ENCODE measurements at regions not wholly inside any gene's neighbourhood (a gene's known extent, or its start where the extent isn't known, plus 50 kb on each side); places are given as distances from the start of the nearest gene placed in this dataset.

DNA sequence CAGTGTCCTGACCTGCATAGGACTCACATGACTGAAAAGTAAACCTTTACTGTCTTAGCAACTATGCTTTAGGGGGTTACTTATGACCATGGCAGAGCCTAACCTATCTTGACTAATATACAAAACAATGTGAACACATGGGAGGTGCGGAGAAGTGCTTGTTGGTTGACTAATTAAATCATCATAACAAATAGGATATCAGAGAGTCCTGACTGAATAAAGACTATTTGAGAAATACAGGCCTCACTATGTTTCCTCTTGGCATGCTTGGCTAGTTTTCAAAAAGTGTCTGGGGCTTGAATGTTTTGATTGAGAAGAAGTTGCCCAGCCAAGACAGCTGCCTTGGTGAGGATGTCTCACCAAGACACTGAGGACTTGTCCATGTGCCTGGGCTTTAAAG lies 104.4 kb upstream of the PHYHIPL start:
- H3K27me3 ChIP-seq (ENCODE audit: insufficient read depth), result no peaks in the 10 kb centered on the region
- H3K4me3 Mint-ChIP-seq, result no peak overlapping the region
- no peaks in the 10 kb centered on the region for H4K20me1 ChIP-seq (replicated peaks; ENCODE audit: insufficient read depth)
- H3K9me3 Mint-ChIP-seq, result no peaks in the 10 kb centered on the region
- H3K9me2 ChIP-seq (ENCODE audit: insufficient read depth), result peaks cover 14% of the 10 kb centered on the region; the same call in 1 of the 2 replicates
- TF ChIP-seq ZNF114 (CRISPR knock-in tag; IDR thresholded peaks at IDR 0.05) (no peak), CREB1 (CRISPR knock-in tag; IDR thresholded peaks at IDR 0.05; ENCODE audit: low read depth) (no peak), EZH2phosphoT487 (IDR thresholded peaks at IDR 0.05; ENCODE audit: unreplicated experiment) (no peak), NANOG (IDR thresholded peaks at IDR 0.05; ENCODE audit: borderline replicate concordance) (no peak), EZH2 (IDR thresholded peaks at IDR 0.05; ENCODE audit: low read depth, unreplicated experiment) (no peak)
- TF ChIP-seq, protein P1, sequence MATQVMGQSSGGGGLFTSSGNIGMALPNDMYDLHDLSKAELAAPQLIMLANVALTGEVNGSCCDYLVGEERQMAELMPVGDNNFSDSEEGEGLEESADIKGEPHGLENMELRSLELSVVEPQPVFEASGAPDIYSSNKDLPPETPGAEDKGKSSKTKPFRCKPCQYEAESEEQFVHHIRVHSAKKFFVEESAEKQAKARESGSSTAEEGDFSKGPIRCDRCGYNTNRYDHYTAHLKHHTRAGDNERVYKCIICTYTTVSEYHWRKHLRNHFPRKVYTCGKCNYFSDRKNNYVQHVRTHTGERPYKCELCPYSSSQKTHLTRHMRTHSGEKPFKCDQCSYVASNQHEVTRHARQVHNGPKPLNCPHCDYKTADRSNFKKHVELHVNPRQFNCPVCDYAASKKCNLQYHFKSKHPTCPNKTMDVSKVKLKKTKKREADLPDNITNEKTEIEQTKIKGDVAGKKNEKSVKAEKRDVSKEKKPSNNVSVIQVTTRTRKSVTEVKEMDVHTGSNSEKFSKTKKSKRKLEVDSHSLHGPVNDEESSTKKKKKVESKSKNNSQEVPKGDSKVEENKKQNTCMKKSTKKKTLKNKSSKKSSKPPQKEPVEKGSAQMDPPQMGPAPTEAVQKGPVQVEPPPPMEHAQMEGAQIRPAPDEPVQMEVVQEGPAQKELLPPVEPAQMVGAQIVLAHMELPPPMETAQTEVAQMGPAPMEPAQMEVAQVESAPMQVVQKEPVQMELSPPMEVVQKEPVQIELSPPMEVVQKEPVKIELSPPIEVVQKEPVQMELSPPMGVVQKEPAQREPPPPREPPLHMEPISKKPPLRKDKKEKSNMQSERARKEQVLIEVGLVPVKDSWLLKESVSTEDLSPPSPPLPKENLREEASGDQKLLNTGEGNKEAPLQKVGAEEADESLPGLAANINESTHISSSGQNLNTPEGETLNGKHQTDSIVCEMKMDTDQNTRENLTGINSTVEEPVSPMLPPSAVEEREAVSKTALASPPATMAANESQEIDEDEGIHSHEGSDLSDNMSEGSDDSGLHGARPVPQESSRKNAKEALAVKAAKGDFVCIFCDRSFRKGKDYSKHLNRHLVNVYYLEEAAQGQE (IDR thresholded peaks at IDR 0.05; ENCODE audit: unreplicated experiment), result no peak
- TF ChIP-seq, protein P2, sequence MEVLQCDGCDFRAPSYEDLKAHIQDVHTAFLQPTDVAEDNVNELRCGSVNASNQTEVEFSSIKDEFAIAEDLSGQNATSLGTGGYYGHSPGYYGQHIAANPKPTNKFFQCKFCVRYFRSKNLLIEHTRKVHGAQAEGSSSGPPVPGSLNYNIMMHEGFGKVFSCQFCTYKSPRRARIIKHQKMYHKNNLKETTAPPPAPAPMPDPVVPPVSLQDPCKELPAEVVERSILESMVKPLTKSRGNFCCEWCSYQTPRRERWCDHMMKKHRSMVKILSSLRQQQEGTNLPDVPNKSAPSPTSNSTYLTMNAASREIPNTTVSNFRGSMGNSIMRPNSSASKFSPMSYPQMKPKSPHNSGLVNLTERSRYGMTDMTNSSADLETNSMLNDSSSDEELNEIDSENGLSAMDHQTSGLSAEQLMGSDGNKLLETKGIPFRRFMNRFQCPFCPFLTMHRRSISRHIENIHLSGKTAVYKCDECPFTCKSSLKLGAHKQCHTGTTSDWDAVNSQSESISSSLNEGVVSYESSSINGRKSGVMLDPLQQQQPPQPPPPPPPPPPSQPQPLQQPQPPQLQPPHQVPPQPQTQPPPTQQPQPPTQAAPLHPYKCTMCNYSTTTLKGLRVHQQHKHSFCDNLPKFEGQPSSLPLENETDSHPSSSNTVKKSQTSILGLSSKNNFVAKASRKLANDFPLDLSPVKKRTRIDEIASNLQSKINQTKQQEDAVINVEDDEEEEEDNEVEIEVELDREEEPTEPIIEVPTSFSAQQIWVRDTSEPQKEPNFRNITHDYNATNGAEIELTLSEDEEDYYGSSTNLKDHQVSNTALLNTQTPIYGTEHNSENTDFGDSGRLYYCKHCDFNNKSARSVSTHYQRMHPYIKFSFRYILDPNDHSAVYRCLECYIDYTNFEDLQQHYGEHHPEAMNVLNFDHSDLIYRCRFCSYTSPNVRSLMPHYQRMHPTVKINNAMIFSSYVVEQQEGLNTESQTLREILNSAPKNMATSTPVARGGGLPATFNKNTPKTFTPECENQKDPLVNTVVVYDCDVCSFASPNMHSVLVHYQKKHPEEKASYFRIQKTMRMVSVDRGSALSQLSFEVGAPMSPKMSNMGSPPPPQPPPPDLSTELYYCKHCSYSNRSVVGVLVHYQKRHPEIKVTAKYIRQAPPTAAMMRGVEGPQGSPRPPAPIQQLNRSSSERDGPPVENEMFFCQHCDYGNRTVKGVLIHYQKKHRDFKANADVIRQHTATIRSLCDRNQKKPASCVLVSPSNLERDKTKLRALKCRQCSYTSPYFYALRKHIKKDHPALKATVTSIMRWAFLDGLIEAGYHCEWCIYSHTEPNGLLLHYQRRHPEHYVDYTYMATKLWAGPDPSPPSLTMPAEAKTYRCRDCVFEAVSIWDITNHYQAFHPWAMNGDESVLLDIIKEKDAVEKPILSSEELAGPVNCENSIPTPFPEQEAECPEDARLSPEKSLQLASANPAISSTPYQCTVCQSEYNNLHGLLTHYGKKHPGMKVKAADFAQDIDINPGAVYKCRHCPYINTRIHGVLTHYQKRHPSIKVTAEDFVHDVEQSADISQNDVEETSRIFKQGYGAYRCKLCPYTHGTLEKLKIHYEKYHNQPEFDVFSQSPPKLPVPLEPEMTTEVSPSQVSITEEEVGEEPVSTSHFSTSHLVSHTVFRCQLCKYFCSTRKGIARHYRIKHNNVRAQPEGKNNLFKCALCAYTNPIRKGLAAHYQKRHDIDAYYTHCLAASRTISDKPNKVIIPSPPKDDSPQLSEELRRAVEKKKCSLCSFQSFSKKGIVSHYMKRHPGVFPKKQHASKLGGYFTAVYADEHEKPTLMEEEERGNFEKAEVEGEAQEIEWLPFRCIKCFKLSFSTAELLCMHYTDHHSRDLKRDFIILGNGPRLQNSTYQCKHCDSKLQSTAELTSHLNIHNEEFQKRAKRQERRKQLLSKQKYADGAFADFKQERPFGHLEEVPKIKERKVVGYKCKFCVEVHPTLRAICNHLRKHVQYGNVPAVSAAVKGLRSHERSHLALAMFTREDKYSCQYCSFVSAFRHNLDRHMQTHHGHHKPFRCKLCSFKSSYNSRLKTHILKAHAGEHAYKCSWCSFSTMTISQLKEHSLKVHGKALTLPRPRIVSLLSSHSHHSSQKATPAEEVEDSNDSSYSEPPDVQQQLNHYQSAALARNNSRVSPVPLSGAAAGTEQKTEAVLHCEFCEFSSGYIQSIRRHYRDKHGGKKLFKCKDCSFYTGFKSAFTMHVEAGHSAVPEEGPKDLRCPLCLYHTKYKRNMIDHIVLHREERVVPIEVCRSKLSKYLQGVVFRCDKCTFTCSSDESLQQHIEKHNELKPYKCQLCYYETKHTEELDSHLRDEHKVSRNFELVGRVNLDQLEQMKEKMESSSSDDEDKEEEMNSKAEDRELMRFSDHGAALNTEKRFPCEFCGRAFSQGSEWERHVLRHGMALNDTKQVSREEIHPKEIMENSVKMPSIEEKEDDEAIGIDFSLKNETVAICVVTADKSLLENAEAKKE (CRISPR knock-in tag; IDR thresholded peaks at IDR 0.05), result no peak
- TF ChIP-seq, protein P3, sequence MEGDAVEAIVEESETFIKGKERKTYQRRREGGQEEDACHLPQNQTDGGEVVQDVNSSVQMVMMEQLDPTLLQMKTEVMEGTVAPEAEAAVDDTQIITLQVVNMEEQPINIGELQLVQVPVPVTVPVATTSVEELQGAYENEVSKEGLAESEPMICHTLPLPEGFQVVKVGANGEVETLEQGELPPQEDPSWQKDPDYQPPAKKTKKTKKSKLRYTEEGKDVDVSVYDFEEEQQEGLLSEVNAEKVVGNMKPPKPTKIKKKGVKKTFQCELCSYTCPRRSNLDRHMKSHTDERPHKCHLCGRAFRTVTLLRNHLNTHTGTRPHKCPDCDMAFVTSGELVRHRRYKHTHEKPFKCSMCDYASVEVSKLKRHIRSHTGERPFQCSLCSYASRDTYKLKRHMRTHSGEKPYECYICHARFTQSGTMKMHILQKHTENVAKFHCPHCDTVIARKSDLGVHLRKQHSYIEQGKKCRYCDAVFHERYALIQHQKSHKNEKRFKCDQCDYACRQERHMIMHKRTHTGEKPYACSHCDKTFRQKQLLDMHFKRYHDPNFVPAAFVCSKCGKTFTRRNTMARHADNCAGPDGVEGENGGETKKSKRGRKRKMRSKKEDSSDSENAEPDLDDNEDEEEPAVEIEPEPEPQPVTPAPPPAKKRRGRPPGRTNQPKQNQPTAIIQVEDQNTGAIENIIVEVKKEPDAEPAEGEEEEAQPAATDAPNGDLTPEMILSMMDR (conservative IDR thresholded peaks at IDR 0.05; ENCODE audit: low read depth in 2 of 2), result no peak
- no peaks in the 10 kb centered on the region for H3K36me3 ChIP-seq (ENCODE audit: insufficient read depth)
- H2AFZ ChIP-seq, result no peak overlapping the region
- no peaks in the 10 kb centered on the region for H3K79me2 ChIP-seq (replicated peaks; ENCODE audit: insufficient read depth)
- ATAC-seq (no peak), DNase-seq (ENCODE audit: low spot score) (no peak)
- H3K27ac Mint-ChIP-seq, result no peak overlapping the region
- H3K4me1 ChIP-seq (ENCODE audit: insufficient read depth), result peaks cover 4% of the 10 kb centered on the region
- H3K4me1 Mint-ChIP-seq, result peaks cover 17% of the 10 kb centered on the region; the same call in 2 of the 3 replicates
- H3F3A ChIP-seq (replicated peaks; ENCODE audit: low read depth), result no peaks in the 10 kb centered on the region
- peak overlapping the region; percentile 32; the same call in 1 of the 2 replicates for H3K4me2 ChIP-seq
- H3K27ac ChIP-seq (ENCODE audit: low read depth), result no peak overlapping the region
- no peak overlapping the region for H3K4me3 ChIP-seq
- no peaks in the 10 kb centered on the region for H3K27me3 Mint-ChIP-seq (ENCODE audit: insufficient read depth, low read depth, poor library complexity)
- no peaks in the 10 kb centered on the region for H3K36me3 Mint-ChIP-seq (ENCODE audit: low read depth)

Data from GM23338 (cell line).